Putamen (tissue), 1 donor: ENCODE measurements at regions not wholly inside any gene's neighbourhood (a gene's known extent, or its start where the extent isn't known, plus 50 kb on each side); places are given as distances from the start of the nearest gene placed in this dataset.
"Not testable (repeated sequence)": the region's sequence is repeated elsewhere in the genome, so short reads cannot be mapped to it uniquely, and the experiment has no call there.

Experiments used
- DNase-seq: peaks from one replicate; pipeline ENCODE4 v3.0.0-alpha.2; 2016; ENCODE audit warnings: low spot score

DNA sequence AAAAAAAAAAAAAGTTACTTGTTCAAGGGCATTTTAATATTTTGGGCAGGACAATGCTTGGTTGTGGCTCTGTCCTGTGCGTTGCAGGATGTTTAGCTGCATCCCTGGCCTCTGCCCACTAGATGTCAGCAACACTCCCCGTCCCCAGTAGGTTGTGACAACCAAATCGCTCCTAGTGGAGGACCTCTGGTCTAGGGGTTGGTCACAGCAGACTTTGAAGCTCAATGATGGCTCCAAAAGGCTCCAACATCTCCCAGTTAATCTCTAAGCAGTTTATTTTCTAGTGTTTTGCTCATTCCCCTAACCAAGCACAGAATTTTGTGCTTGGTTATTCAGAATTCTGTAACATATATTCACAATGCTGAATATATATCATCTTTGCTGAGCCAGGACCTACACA, 67.0 kb downstream of the CHRNA1 start:
- peak; percentile 53 for DNase-seq

DNA sequence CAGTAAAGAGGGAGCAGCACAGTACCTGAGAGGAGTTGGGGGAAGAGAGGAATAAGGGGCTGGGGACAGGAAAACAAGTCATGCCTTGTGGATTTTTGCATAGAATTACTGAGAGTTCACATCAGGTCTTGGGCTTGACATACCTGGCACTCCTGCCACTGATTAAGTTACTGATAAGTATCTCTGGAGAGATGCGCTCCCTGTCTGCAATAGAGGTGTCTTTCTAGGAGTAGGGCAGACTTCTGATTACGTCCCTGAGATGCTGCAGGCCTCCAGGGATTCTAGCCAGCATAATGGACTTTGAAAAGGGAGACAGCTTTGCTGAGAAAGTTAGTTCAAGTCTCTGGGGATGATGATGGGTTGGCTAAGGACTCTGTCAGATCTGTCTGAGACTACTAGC, 69.4 kb downstream of the CHRNA1 start:
- no peak for DNase-seq

DNA sequence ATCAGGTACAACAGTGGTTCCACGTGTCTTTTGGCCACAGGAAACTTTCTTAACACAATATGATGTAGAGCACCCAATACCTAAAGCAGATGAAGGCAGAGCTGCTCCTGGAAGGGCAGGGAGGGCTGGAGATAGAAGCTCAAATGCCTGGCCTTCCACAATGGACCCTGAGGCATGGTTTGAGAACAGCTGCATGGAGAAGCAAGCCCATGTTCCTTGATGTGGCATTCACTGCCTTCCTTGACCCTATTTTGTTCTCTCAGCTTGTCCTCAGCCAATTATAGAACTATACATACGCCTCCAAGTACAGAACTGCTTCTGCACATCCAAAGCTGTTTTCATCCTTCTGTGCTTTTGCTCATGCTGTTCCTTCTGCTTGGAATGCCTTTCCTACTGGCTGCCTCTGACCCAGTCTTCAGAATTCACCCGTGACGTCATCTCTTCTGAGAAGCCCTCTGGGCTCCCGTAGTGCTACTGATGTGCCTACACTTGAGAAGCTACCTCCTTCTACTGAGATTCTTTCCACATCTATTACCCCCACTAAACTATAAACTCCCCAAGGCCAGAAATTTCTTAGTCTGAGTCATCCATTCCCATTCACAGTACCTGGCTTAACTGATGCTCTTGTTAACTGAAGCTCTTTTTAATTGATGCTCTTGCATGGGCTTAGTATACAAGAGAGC, 69.9 kb downstream of the CHRNA1 start:
- DNase-seq: no peak

DNA sequence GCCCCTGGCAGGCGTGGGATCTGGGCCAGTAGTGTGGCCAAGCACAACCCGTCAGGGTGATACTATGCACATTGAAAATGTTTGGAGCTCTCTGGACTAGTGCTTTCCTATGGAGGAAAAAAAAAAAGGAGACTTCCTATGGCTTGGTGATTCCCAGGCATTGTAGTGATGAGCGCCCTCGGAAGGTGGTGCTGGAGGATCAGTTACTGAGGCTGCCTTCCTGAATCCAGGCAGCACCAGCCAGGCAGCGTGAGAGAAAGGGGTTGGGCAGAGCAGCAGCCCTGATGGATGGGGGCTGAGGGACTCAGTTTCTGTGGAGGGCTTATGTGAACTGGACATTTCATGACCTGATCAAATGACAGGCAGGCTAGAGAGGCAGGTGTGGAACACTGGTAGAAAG, 70.9 kb downstream of the CHRNA1 start:
- no peak for DNase-seq

DNA sequence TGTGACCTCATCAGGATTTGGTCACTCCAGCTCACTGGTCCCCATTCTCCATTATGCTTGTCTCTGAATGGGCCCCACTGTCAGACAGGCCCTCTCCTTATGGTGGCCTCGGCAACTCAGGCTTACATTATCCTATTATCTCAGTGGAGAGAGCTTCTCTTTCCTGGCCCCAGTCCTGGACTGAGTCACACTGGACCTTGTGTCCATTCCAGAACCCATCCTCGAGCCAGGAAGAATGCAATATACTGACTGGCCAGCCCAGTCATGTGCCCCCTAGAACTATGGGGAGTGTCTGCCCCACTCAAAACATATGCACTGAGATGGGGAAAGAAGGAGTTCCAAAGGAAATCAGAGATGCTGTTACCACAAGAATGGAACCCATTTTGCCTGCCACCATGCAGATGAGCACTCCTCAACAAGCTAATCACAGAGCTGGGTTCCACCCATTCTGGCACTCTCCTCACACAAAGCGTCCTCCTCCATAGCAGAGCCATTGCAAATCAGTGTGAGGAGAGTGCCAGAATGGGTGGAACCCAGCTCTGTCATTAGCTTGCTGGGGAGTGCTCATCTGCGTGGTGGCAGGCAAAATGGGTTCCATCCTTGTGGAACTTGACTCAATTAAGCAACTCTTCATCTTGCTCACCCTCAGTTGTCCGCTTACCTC, 71.9 kb downstream of the CHRNA1 start:
- peak; percentile 93 for DNase-seq

DNA sequence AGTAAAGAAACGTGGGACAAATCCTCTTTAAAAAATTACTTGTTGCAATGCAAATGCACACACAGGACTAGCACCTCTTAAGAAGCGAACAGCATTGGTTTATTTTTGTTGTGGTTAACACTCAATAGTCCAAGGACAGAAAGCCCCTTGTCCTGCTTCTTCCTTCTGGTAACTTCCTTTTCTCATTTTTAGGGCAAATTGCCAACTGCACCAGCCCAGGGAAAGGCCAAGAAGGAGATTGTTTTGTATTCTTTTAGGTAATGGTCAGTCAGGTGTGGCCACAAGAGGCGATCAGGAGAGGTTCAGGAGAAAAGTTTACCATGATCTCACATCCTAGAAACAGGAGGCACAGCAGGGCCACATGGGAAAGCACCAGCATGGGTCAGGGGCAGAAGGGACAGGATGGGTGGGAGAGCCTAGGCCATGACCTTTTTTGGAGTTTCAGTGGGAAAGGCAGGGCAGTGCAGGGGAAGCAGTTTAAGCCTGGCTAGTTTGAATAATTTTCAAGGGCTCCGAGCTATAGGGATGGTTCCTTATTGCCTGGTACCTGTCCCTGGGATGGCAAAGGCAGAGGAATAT, 73.0 kb downstream of the CHRNA1 start:
- DNase-seq: no peak

DNA sequence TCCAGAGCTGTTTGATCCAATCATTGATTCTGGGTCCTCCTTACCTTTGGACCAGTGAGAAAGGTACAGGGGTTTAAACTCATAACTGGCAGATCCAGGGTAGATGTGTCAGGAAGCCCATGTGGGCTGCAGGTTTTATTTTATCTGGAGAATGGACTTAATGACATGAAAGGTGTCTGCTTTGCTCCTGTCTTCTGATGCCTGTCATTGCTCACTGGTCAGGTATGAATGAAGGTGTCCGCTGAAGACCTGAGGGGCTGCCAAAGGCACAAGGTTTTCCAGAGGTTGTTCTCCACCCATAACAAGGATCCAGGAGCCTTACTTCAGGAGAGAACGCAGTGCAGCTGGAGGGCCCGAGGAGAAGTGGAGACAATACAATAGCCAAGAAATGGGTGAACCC, 74.2 kb downstream of the CHRNA1 start:
- no peak for DNase-seq

DNA sequence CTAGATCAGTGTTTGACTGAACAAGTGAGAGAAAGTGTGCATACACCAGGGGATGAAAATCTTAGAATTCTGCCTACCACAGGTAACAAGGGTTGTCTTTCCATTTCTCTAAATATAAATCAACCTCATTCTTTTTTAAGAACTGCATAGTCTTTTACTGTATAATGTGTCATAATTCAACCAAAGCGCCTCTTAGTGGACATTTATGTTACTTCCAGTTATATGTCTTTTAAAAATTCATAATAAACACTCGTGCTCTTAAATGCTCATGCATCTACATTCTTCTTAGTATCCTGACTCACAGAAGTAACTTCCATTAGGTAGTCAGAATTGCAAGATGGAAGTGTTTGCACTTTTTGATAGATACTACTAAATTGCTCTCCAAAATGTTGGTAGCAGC, 76.2 kb downstream of the CHRNA1 start:
- no peak for DNase-seq

DNA sequence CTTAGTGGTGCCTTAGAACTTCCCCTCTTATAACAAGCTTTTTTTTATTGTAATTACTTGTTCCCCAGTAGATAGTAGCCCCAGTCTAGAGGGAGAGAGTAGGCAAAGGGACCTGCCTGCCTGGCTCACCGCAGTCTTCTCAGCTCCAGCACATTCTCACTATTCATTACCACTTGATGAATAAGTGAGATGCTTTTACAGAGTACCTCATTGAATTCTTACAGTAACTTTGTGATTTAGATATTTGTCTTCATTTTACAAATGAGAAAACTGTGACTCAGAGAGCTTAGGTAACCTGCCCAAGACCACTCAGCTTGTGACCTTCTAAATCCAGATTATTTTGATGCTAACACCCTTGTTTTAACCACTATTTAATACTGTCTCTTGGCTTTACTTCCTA, 77.8 kb downstream of the CHRNA1 start:
- DNase-seq: no peak

DNA sequence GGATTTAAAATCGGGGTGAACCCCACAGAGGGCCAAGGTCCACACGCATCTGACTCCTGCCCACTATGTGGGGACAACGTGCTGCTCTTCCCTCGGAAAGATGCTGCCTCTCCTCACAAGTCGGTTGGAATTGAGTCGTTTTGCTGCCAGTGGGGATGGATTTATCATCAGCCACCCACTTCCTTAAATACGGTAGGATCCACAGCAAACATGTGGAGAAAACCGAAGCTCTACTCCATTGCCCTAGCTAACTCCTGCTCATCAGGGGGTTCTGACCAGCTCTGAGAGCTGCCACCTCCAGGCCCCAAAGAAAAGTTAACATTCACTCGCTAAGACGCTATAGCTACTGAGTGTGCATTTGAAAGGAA, 80.9 kb downstream of the CHRNA1 start:
- DNase-seq: no peak

DNA sequence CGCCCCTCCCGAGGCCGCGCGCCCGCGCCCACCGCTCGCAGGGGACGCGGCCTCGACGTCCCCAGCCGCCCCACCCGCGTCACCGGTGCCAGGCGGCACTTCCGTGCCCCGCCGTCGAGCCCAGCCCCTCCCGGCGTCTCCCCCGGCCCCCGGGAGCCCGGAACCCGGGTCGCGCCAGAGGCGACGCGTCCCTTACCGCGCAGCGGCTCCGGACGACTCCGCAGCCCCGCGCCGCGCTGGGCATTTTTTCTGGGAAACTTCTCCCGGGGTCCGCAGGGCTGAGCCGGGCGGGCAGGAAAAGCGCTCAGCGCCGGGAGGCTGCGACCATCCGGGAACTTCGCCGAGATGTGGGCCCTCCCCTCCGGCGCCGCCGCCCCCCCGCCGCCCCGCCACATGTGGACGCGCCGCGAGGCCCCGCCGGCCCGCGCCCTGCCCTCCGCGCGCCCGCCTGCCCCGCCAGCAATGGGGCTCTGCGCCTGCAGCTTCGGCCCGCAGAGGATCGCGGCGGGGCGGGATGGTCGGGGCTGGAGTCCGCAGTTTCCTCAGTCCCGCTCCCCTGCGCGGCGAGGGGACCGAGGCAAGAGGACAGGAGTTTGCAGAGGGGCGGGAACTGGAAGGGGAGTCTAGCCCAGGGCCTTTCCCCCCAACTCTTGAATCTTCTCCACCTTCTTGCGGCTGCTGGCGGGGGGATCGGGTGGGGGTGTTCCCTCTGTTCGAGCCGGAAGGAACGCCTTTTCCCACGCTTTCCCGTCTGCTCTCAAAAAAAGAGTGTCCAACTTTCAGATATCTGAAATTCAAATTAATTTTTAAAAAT, 81.5 kb downstream of the CHRNA1 start:
- DNase-seq: peak; percentile 77

DNA sequence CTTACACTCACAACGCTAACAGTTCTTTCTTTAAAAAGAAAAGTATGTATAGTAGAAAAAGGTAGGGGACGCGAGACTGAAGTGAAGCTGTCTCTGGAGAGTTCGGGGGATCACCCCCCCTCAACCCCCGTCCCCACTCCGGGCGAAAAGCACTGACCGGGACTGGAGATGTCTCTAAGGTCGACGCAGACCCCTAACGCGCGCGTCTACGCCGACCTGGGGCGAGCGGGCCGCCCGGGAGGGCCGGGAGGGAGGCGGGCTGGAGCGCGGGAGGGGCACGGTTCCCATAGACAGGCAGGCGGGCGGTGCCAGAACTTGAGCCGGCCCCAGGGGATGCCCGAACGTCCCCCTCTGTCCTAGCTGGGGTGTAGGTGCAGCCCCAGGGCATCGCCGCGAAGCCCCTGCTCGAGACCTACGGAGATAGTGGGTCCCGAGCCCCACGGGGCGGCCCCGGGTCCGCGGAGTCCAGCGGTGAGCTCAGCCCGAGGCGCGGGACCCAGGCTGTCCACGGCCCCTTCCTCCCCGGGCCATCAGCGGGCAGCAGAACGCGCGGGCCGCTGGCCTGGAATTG, 82.2 kb downstream of the CHRNA1 start:
- DNase-seq: no peak

DNA sequence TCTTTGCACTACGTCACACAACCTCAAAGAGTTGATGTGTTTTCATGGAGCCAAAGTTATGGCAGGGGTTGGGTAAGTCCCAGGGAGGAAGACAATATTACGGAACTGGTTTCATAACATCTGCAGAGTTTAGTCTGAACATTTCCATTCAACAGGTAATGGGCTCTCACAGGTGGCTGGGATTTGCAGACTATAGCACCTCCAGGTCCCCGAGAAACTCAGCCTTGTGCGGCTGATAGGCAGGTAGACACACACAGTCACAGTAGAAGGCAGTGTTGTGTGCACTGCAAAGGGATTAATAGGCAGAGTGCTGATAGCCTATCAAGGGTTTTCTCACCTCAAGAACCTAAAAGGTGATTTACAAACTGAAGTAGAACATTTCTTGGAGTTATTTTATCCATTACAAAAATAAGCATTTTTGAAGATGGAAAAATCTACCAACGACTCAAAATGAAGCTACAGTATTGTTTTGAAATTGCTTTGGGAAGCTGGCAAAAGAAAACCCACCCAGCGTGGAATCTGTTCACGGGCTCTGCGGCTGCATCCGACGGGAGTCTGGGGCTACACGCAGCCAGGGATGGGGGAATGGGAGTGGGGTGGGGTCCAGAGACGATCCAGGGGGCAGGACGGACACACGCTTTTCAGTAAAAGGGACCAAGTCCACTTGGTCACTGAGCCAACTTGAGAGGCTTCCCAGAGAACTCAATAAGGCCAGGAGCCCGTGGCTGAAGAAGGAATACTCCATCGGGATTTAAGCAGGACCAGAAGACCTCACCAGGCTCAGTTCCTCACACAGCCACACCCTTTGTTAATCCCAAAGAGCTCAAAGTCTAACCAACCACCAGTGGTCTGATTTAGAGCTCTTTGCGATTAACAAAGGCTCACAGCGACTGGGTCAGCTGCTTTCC, 82.9 kb downstream of the CHRNA1 start:
- no peak for DNase-seq

DNA sequence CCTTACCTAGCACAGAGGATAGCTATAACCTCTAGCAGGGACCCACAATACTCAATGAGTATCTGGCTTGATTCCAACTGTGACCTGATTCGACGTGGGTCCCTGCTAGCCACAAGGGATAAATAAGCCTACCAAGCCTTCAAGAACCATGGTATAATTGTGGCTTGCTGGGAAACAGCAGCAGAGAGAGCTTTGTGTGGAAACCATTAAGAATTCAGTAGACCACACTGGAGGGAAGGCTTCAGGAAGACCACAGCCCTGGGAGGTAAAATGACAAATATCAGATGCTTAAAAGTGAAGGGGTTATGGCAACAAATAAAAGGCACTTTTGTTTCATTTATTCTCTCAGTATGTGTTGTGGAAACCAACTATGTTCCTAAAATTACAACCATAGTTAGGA, 82.6 kb upstream of the WIPF1 start:
- no peak for DNase-seq

DNA sequence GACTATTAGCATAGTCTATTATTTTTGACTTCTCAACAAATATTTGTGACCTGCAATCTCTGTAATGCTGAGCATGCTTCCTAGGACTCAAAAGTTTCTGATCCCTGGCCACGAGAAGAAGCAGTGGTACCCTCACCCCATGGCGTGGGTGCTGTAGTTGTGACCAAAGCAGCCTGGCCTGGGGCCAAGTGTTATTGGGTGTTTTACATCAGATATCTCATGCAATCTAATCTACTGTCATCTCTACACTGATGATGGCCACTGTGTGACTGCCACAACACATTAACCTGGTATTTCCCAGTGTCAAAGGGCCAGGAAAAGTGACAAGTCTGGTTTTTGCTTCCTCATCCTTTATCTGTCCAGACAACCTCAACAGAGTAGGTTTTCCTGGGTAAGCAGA, 80.8 kb upstream of the WIPF1 start:
- no peak for DNase-seq

DNA sequence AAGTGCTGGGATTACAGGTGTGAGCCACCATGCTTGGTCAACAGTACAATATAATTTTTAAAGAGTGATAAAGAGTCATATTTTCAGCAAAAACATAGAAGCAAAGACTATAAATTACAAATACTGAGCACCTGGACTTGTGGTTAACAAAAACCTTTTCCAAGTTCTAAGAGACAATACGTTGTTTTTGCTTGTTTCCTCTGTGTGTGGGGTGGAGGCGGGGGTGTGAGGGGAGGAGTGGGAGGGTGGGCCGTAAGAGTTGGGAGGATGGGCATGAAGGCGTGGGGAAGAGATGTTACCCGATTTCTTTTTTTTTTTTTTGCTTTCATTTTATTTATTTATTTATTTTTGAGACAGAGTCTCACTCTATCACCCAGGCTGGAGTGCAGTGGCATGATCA, 78.0 kb upstream of the WIPF1 start:
- no peak for DNase-seq

DNA sequence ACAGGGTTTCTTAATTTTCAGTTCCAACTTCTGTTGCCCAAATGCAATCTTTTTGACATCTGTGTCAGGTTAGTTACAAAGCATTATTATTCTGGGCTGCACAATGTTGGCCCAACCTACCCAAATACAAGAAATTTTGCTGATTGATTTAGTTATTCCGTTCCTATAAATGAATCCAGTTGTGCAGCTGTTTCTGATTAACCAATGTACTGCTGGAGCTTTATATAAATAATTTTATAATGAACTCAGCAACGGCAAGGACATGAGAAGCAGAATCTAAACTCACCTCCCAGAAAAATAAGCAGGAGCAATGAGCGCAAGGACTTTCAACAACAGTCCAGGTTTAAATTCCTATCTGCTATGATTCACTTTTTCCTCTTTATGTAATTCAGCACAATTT, 76.3 kb upstream of the WIPF1 start:
- DNase-seq: no peak

DNA sequence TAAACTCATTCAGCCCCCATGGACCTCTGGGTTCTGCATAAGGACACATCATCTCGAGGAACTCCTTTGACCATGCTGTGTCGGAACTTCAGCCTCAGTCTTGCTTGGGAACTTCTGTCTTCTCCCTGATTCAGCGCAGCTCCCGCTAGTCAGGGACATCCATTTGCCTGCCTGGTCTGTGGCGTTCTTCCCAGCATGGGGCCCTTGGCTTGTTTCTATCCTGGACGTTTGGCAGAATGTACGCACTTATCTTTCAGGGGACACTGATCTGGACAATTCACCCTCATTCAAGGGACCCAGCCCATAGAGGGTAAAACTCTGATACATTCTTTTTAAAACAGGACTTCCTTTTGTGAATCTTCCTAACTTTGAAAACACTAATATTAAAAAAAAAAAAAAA, 75.8 kb upstream of the WIPF1 start:
- no peak for DNase-seq

DNA sequence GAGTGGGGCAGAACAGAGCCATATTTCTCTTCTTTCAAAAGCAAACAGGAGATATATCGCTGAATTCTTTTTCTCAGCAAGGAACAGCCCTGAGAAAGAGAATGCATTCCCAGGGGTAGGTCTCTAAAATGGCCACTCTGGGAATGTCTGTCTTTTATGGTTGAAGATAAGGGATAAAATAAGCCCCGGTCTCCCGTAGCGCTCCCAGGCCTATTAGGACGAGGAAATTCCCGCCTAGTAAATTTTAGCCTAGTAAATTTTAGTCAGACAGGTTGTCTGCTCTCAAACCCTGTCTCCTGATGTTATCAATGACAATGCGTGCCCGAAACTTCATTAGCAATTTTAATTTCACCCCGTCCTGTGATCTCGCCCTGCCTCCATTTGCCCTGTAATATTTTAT, 73.9 kb upstream of the WIPF1 start:
- DNase-seq: not testable (repeated sequence)

DNA sequence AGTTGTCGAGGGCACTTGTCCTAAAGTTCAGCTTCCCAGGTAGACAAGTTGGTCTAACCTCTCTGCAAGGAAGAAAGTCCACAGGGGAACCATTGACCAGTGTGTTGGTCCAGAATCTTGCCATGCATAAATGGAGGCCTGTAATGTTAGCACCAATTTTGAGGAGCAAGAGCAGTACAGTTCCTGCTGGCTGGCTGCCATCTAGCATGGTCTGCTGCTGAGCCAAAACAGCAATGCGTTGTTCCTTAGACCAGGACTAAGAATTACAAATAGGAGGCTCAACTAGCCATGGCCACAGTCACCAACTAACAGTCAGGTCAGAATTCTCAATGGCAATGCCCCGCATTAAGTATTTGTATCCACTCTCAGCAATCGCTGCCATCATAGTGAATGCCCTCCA, 72.8 kb upstream of the WIPF1 start:
- no peak for DNase-seq

DNA sequence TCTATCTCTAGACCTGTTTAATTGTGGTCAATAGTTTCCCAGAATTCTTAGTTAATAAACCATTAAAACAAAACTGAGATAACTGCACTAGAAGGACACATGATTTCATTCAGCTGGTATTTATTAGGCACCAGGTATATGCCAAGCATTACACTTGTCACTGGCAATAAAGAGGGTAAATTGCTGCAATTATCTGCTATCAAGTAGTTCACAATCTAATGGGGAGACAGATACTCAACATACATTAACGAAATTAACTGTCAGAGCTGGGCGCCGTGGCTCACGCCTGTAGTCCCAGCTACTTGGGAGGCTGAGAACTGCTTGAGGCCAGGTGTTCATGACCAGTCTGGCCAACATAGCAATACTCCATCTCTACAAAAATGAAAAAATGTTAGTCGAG, 71.7 kb upstream of the WIPF1 start:
- DNase-seq: no peak

DNA sequence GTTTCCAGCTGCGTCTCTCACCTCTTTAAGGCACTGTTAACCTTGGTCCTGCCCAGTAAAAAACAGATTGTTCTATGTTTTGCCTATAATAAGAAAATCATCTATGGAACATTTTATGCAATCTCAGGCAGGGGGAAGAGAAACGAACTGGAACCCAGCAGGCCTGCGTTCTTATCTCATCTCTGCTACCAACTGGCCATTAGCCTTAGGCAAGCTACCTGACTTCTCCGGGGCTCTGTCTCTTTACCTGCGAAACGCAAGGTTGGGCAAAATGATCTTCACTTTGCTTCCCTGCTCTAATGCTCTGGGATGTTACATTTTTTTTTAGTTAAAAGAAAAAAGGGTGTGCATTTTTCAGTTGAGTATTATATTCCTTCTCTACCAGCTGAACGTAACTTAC, 70.5 kb upstream of the WIPF1 start:
- no peak for DNase-seq
